PFSK-1 (cell line): ENCODE measurements at regions not wholly inside any gene's neighbourhood (a gene's known extent, or its start where the extent isn't known, plus 50 kb on each side); places are given as distances from the start of the nearest gene placed in this dataset.

Experiments
- FOXP2 ChIP-seq: optimal IDR thresholded peaks from 2 replicates; pipeline ENCODE3; 2011; ENCODE audit warnings: borderline replicate concordance, control low read depth, inconsistent platforms; ENCODE audit not compliant: insufficient read depth; ENCODE audit errors: extremely low read length, extremely low read depth
- POLR2AphosphoS5 ChIP-seq: IDR thresholded peaks from 2 replicates; pipeline ENCODE4 v1.6.1; 2012; ENCODE audit warnings: low read depth, mild to moderate bottlenecking, control low read depth, low read length, moderate library complexity
- REST ChIP-seq, 2 experiments: IDR thresholded peaks; 2 replicates each; pipeline versions ENCODE4 v1.6.1 to v1.8.0; 2011 to 2012; ENCODE audit warnings: low read depth in 2 of 2, low read length in 2 of 2, control low read depth in 1 of 2, inconsistent platforms in 1 of 2, mild to moderate bottlenecking in 1 of 2, moderate library complexity in 1 of 2; ENCODE audit not compliant: insufficient read depth in 1 of 2
- SIN3A ChIP-seq: IDR thresholded peaks from 2 replicates; pipeline ENCODE4 v1.6.1; 2012; ENCODE audit warnings: mild to moderate bottlenecking, low read length, moderate library complexity, borderline replicate concordance; ENCODE audit not compliant: insufficient read depth
- TAF1 ChIP-seq: IDR thresholded peaks from 2 replicates; pipeline ENCODE4 v1.6.1; 2012; ENCODE audit warnings: low read length, control low read depth, borderline replicate concordance; ENCODE audit not compliant: insufficient read depth

- no peak for TF ChIP-seq SIN3A
- no peak for TF ChIP-seq POLR2AphosphoS5
- TF ChIP-seq REST (IDR thresholded peaks at IDR 0.05; ENCODE audit: insufficient read depth in 1 of 2, low read depth in 2 of 2, low read length in 2 of 2) = no peak
- no peak for TF ChIP-seq FOXP2
- no peak for TF ChIP-seq TAF1
Measured at GRCh38 chr3:78279091-78279490, 1239.2 kb downstream of the ROBO2 start.
